MM.1S (cell line): ENCODE measurements at regions not wholly inside any gene's neighbourhood (a gene's known extent, or its start where the extent isn't known, plus 50 kb on each side); places are given as distances from the start of the nearest gene placed in this dataset.

Source experiments
- DNase-seq: peaks from one replicate; pipeline ENCODE4 v3.0.0-alpha.2; 2015
- H2AFZ ChIP-seq: fragments of 300-600 bp; sonication (generic); 2 replicates; pipeline ENCODE4 v1.6.0; 2016; ENCODE audit warnings: antibody characterized with exemption, low read length
- H3F3A ChIP-seq: fragments of 300-600 bp; sonication (generic); 2 replicates; pipeline ENCODE4 v1.6.1; 2016; ENCODE audit warnings: mild to moderate bottlenecking, antibody characterized with exemption, low read length, moderate library complexity, mixed read lengths; ENCODE audit not compliant: insufficient read depth
- H3K27ac ChIP-seq: fragments of 300-600 bp; sonication (generic); 2 replicates; pipeline ENCODE4 v1.5.1; 2016; ENCODE audit warnings: mild to moderate bottlenecking, low read length
- H3K27me3 ChIP-seq: fragments of 300-600 bp; sonication (generic); replicated peaks from 2 replicates; pipeline ENCODE4 v1.6.0; 2016; ENCODE audit warnings: low read length; ENCODE audit not compliant: insufficient read depth
- H3K36me3 ChIP-seq: fragments of 300-600 bp; sonication (generic); replicated peaks from 2 replicates; pipeline ENCODE4 v1.6.1; 2016; ENCODE audit warnings: mild to moderate bottlenecking, low read length, mixed read lengths; ENCODE audit not compliant: insufficient read depth
- H3K4me1 ChIP-seq: fragments of 300-600 bp; sonication (generic); 2 replicates; pipeline ENCODE4 v1.6.1; 2016; ENCODE audit warnings: low read length, mixed read lengths
- H3K4me2 ChIP-seq: fragments of 300-600 bp; sonication (generic); 2 replicates; pipeline ENCODE4 v1.6.0; 2016; ENCODE audit warnings: low read depth, low read length
- H3K4me3 ChIP-seq: fragments of 300-600 bp; sonication (generic); 2 replicates; pipeline ENCODE4 v1.5.1; 2016; ENCODE audit warnings: low read length, mixed read lengths
- H3K79me2 ChIP-seq: fragments of 300-600 bp; sonication (generic); 2 replicates; pipeline ENCODE4 v1.6.1; 2016; ENCODE audit warnings: mixed run types, low read length, mixed read lengths
- H3K9ac ChIP-seq: fragments of 300-600 bp; sonication (generic); 2 replicates; pipeline ENCODE4 v1.6.1; 2016; ENCODE audit warnings: low read length, mixed read lengths
- H3K9me2 ChIP-seq: fragments of 300-600 bp; sonication (generic); replicated peaks from 2 replicates; pipeline ENCODE4 v1.6.1; 2016; ENCODE audit warnings: mild to moderate bottlenecking, low read length, mixed read lengths; ENCODE audit not compliant: insufficient read depth
- H3K9me3 ChIP-seq: fragments of 300-600 bp; sonication (generic); replicated peaks from 2 replicates; pipeline ENCODE4 v1.6.1; 2016; ENCODE audit warnings: mild to moderate bottlenecking, low read length, mixed read lengths; ENCODE audit not compliant: insufficient read depth
- H4K20me1 ChIP-seq: fragments of 300-600 bp; sonication (generic); 2 replicates; pipeline ENCODE4 v1.6.1; 2016; ENCODE audit warnings: mild to moderate bottlenecking, low read length, moderate library complexity, mixed read lengths; ENCODE audit not compliant: insufficient read depth
- EZH2 ChIP-seq: fragments of 300-600 bp; sonication (generic); optimal IDR thresholded peaks from 2 replicates; pipeline ENCODE3; 2017; ENCODE audit warnings: low read depth, mild to moderate bottlenecking, antibody characterized with exemption, low read length, mixed read lengths
- EZH2phosphoT487 ChIP-seq: fragments of 300-600 bp; sonication (generic); IDR thresholded peaks from 2 replicates; pipeline ENCODE4 v1.6.1; 2018; ENCODE audit warnings: antibody characterized with exemption, low read length
- TF ChIP-seq, protein P1 (sequence below): fragments of 300-600 bp; sonication (generic); IDR thresholded peaks from 2 replicates; pipeline ENCODE4 v1.5.1; 2016; ENCODE audit warnings: antibody characterized with exemption, low read length, mixed read lengths

DNA sequence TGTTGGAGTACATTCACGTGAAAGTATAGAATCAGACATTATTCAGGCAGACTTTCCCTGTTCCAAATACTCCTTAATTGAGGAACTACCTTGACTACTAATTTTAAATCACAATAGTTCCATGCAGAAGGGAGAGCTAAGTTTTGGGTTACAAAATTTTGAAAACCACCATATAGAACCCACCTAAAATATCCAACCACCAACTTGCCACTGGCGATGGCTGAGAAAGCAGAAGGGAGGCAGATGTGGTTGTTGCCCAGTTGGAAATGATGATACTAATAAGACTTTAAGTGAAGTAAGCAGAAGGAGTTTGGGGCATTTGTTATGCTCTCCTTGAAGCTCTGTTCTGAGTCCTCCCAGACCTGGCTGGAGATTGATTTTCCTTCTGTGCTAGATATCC, 190.7 kb downstream of the HLX start:
- no peak for TF ChIP-seq EZH2
- TF ChIP-seq, protein P1, sequence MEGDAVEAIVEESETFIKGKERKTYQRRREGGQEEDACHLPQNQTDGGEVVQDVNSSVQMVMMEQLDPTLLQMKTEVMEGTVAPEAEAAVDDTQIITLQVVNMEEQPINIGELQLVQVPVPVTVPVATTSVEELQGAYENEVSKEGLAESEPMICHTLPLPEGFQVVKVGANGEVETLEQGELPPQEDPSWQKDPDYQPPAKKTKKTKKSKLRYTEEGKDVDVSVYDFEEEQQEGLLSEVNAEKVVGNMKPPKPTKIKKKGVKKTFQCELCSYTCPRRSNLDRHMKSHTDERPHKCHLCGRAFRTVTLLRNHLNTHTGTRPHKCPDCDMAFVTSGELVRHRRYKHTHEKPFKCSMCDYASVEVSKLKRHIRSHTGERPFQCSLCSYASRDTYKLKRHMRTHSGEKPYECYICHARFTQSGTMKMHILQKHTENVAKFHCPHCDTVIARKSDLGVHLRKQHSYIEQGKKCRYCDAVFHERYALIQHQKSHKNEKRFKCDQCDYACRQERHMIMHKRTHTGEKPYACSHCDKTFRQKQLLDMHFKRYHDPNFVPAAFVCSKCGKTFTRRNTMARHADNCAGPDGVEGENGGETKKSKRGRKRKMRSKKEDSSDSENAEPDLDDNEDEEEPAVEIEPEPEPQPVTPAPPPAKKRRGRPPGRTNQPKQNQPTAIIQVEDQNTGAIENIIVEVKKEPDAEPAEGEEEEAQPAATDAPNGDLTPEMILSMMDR: no peak
- TF ChIP-seq EZH2phosphoT487: no peak
- Histone ChIP-seq H3K9me2 (no peaks in the 10 kb centered on the region), H4K20me1 (no peaks in the 10 kb centered on the region), H3K4me1 (no peaks in the 10 kb centered on the region), H3K27me3 (no peaks in the 10 kb centered on the region), H3K9me3 (no peaks in the 10 kb centered on the region), H3K36me3 (no peaks in the 10 kb centered on the region), H3K4me2 (no peak overlapping the region), H3K4me3 (no peak overlapping the region), H3K27ac (no peak overlapping the region), H3K9ac (no peak overlapping the region), H3F3A (no peaks in the 10 kb centered on the region), H2AFZ (no peak overlapping the region), H3K79me2 (no peaks in the 10 kb centered on the region)
- DNase-seq: no peak

GRCh38 chr1:221071777-221072176, 192.5 kb downstream of the HLX start:
- Histone ChIP-seq H3K4me2 (no peak overlapping the region), H3K9me3 (no peaks in the 10 kb centered on the region), H3K4me1 (no peaks in the 10 kb centered on the region), H3K27me3 (no peaks in the 10 kb centered on the region), H3K9me2 (no peaks in the 10 kb centered on the region), H2AFZ (no peak overlapping the region), H3F3A (no peaks in the 10 kb centered on the region), H3K27ac (no peak overlapping the region), H3K4me3 (no peak overlapping the region), H3K79me2 (no peaks in the 10 kb centered on the region), H3K9ac (no peak overlapping the region), H3K36me3 (no peaks in the 10 kb centered on the region), H4K20me1 (no peaks in the 10 kb centered on the region)
- TF ChIP-seq EZH2phosphoT487 (no peak), EZH2 (no peak)
- TF ChIP-seq, protein P1: no peak
- no peak for DNase-seq

GRCh38 chr1:221072214-221072613, 193.0 kb downstream of the HLX start:
- TF ChIP-seq EZH2phosphoT487 (no peak), EZH2 (no peak)
- TF ChIP-seq, protein P1: no peak
- Histone ChIP-seq H3K36me3 (no peaks in the 10 kb centered on the region), H3K27ac (no peak overlapping the region), H3K4me1 (no peaks in the 10 kb centered on the region), H4K20me1 (no peaks in the 10 kb centered on the region), H2AFZ (no peak overlapping the region), H3K4me2 (no peak overlapping the region), H3K9me2 (no peaks in the 10 kb centered on the region), H3K9me3 (no peaks in the 10 kb centered on the region), H3K27me3 (no peaks in the 10 kb centered on the region), H3K4me3 (no peak overlapping the region), H3F3A (no peaks in the 10 kb centered on the region), H3K79me2 (no peaks in the 10 kb centered on the region), H3K9ac (no peak overlapping the region)
- no peak for DNase-seq
